ENCODE measurements at regions not wholly inside any gene's neighbourhood (a gene's known extent, or its start where the extent isn't known, plus 50 kb on each side); places are given as distances from the start of the nearest gene placed in this dataset.

GRCh38 chr10:23556727-23557440, 118.0 kb downstream of the OTUD1 start:
- 0 out of 2 replicates have a peak, but pooled peaks cover 2% of the 10 kb centered on the region for H3K9me3 ChIP-seq (ENCODE audit: insufficient read depth, low read depth)
- intact Hi-C loops (cut with micrococcal nuclease; ENCODE audit: unreplicated experiment) = no loop called here
- BruUV-seq (replicated peaks) = no TSS peak
- H3K79me2 ChIP-seq (ENCODE audit: low read depth) = no peaks in the 10 kb centered on the region
- no peak overlapping the region for H3K4me2 ChIP-seq
- H2AFZ ChIP-seq = no peak overlapping the region
- TF ChIP-seq EZH2 (IDR thresholded peaks at IDR 0.05; ENCODE audit: low read depth) = no peak
- TF ChIP-seq, protein P1, sequence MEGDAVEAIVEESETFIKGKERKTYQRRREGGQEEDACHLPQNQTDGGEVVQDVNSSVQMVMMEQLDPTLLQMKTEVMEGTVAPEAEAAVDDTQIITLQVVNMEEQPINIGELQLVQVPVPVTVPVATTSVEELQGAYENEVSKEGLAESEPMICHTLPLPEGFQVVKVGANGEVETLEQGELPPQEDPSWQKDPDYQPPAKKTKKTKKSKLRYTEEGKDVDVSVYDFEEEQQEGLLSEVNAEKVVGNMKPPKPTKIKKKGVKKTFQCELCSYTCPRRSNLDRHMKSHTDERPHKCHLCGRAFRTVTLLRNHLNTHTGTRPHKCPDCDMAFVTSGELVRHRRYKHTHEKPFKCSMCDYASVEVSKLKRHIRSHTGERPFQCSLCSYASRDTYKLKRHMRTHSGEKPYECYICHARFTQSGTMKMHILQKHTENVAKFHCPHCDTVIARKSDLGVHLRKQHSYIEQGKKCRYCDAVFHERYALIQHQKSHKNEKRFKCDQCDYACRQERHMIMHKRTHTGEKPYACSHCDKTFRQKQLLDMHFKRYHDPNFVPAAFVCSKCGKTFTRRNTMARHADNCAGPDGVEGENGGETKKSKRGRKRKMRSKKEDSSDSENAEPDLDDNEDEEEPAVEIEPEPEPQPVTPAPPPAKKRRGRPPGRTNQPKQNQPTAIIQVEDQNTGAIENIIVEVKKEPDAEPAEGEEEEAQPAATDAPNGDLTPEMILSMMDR (conservative IDR thresholded peaks at IDR 0.05) = no peak
- CTCF ChIA-PET = no interaction called here
- H3K9me2 ChIP-seq (ENCODE audit: insufficient read depth) = no peaks in the 10 kb centered on the region
- H3K27me3 ChIP-seq (ENCODE audit: insufficient read depth, low read depth) = no peaks in the 10 kb centered on the region
- no peaks in the 10 kb centered on the region for H3K36me3 ChIP-seq (ENCODE audit: low read depth)
- no peaks in the 10 kb centered on the region for H3F3A ChIP-seq (ENCODE audit: insufficient read depth, low read depth)
- H3K4me3 ChIP-seq = no peak overlapping the region
- no peak for DNase-seq
- no peaks in the 10 kb centered on the region for H4K20me1 ChIP-seq (ENCODE audit: insufficient read depth)
- no peak overlapping the region for H3K27ac ChIP-seq
- POLR2A ChIA-PET (ENCODE audit: unreplicated experiment) = no interaction called here
- no peaks in the 10 kb centered on the region for H3K4me1 ChIP-seq (replicated peaks; ENCODE audit: insufficient read depth)

DNA sequence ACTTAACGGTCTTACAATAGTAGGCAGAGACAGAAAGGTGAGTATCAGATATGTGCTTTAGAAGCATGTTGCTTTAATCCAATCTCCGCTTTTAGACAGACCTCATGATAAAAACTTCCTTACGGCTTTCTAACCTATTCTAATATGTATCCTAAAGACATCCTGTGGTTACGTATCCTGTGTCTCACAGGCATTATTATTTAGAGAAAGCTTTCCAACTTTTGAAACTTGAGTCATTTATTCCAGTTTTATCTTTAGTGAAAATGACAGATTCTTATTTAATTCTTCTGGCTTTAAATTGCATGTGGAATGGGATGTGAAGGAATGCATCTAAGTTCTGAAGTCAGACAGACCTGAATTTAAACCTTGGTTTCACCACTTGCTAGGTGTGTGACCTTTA, 118.9 kb downstream of the OTUD1 start:
- Histone ChIP-seq H3K36me3 (ENCODE audit: low read depth) (no peaks in the 10 kb centered on the region), H3K4me1 (replicated peaks; ENCODE audit: insufficient read depth) (no peaks in the 10 kb centered on the region), H3K9me2 (ENCODE audit: insufficient read depth) (no peaks in the 10 kb centered on the region), H2AFZ (no peak overlapping the region), H3F3A (ENCODE audit: insufficient read depth, low read depth) (no peaks in the 10 kb centered on the region), H4K20me1 (ENCODE audit: insufficient read depth) (no peaks in the 10 kb centered on the region), H3K79me2 (ENCODE audit: low read depth) (no peaks in the 10 kb centered on the region), H3K4me2 (no peak overlapping the region), H3K4me3 (no peak overlapping the region), H3K27ac (no peak overlapping the region), H3K9me3 (ENCODE audit: insufficient read depth, low read depth) (0 out of 2 replicates have a peak, but pooled peaks cover 2% of the 10 kb centered on the region), H3K27me3 (ENCODE audit: insufficient read depth, low read depth) (no peaks in the 10 kb centered on the region)
- no peak for DNase-seq
- intact Hi-C loops (cut with micrococcal nuclease; ENCODE audit: unreplicated experiment) = no loop called here
- ChIA-PET CTCF (no interaction called here), POLR2A (ENCODE audit: unreplicated experiment) (no interaction called here)
- BruUV-seq (replicated peaks) = no TSS peak
- TF ChIP-seq, protein P1 (conservative IDR thresholded peaks at IDR 0.05) = no peak
- no peak for TF ChIP-seq EZH2 (IDR thresholded peaks at IDR 0.05; ENCODE audit: low read depth)

DNA sequence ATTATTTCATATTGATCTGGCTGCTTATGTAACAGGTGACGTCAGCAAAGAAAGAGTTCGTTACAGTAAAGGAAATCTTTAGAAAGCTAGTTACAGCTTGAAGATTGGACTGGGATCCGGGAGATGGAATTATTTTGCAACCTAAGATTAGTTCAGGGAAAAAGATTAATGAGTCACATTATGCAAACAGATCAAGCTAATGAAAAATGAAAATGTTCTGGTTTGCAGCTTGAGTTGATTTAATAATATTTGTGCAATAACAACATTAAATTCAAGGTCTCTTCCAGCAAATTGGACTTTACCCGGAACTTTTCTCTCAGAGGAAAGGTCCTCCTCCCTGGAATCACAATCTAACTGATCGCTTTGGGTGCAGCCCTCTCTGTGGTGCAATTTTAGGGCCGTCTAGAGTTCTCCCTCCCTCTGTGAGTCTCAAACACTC, 119.5 kb downstream of the OTUD1 start:
- no TSS peak for BruUV-seq (replicated peaks)
- H2AFZ ChIP-seq = no peak overlapping the region
- H4K20me1 ChIP-seq (ENCODE audit: insufficient read depth) = no peaks in the 10 kb centered on the region
- ChIA-PET CTCF (no interaction called here), POLR2A (ENCODE audit: unreplicated experiment) (no interaction called here)
- no peaks in the 10 kb centered on the region for H3K4me1 ChIP-seq (replicated peaks; ENCODE audit: insufficient read depth)
- H3K27ac ChIP-seq = no peak overlapping the region
- no peak overlapping the region for H3K4me3 ChIP-seq
- TF ChIP-seq, protein P1 (conservative IDR thresholded peaks at IDR 0.05) = no peak
- TF ChIP-seq EZH2 (IDR thresholded peaks at IDR 0.05; ENCODE audit: low read depth) = no peak
- H3F3A ChIP-seq (ENCODE audit: insufficient read depth, low read depth) = no peaks in the 10 kb centered on the region
- H3K9me3 ChIP-seq (ENCODE audit: insufficient read depth, low read depth) = 0 out of 2 replicates have a peak, but pooled peaks cover 2% of the 10 kb centered on the region
- H3K9me2 ChIP-seq (ENCODE audit: insufficient read depth) = no peaks in the 10 kb centered on the region
- intact Hi-C loops (cut with micrococcal nuclease; ENCODE audit: unreplicated experiment) = no loop called here
- H3K4me2 ChIP-seq = no peak overlapping the region
- no peaks in the 10 kb centered on the region; the same call in 1 of the 2 replicates for H3K27me3 ChIP-seq (ENCODE audit: insufficient read depth, low read depth)
- DNase-seq = no peak
- H3K36me3 ChIP-seq (ENCODE audit: low read depth) = no peaks in the 10 kb centered on the region
- no peaks in the 10 kb centered on the region for H3K79me2 ChIP-seq (ENCODE audit: low read depth)
